ENCODE measurements at regions not wholly inside any gene's neighbourhood (a gene's known extent, or its start where the extent isn't known, plus 50 kb on each side); places are given as distances from the start of the nearest gene placed in this dataset.

DNA sequence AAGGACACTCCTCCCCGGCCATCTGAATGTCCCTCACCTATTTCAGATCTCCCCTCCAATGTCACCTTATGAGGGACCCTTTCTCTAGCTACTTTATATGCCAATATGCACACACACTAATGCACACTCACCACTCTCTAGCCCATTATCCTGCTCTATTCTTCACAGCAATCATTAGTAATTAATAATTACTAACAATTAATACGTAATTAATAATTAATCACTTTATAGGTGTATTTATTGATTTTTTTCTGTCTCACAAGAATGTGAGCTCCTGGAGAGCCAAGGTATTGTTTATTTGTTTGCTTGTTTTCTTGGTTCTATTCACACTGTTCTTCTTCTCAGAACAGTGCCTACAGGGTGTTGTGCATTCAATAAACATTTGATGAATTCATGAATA is 385.2 kb upstream of the DUSP10 start:
- TF ChIP-seq, protein P1, sequence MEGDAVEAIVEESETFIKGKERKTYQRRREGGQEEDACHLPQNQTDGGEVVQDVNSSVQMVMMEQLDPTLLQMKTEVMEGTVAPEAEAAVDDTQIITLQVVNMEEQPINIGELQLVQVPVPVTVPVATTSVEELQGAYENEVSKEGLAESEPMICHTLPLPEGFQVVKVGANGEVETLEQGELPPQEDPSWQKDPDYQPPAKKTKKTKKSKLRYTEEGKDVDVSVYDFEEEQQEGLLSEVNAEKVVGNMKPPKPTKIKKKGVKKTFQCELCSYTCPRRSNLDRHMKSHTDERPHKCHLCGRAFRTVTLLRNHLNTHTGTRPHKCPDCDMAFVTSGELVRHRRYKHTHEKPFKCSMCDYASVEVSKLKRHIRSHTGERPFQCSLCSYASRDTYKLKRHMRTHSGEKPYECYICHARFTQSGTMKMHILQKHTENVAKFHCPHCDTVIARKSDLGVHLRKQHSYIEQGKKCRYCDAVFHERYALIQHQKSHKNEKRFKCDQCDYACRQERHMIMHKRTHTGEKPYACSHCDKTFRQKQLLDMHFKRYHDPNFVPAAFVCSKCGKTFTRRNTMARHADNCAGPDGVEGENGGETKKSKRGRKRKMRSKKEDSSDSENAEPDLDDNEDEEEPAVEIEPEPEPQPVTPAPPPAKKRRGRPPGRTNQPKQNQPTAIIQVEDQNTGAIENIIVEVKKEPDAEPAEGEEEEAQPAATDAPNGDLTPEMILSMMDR (IDR thresholded peaks at IDR 0.05): no peak
- no peak for TF ChIP-seq EP300 (IDR thresholded peaks at IDR 0.05)

Measured in sigmoid colon (tissue), 4 donors.